ENCODE measurements at regions not wholly inside any gene's neighbourhood (a gene's known extent, or its start where the extent isn't known, plus 50 kb on each side); places are given as distances from the start of the nearest gene placed in this dataset.

- no peak for DNase-seq
- Histone ChIP-seq H3K36me3 (no peaks in the 10 kb centered on the region), H3K27me3 (no peaks in the 10 kb centered on the region), H3K4me1 (no peaks in the 10 kb centered on the region), H3K27ac (no peak overlapping the region), H3K4me3 (no peak overlapping the region), H3K9me3 (no peaks in the 10 kb centered on the region)
- 85 to 88% methylated on average over 9 of the region's 9 CpGs for WGBS, 2 donors
- TF ChIP-seq CTCF (IDR thresholded peaks at IDR 0.05) = no peak
- no peak for TF ChIP-seq EP300 (IDR thresholded peaks at IDR 0.05)
- intact Hi-C loops (cut with DNase I) = no loop called here
These were observed 590.0 kb upstream of the MKI67 start for GRCh38 chr10:128716181-128716580.

GRCh38 chr10:128721963-128722445 lies 595.8 kb upstream of the MKI67 start:
- DNase-seq = no peak
- Histone ChIP-seq H3K4me1 (no peaks in the 10 kb centered on the region), H3K27me3 (no peaks in the 10 kb centered on the region), H3K4me3 (no peak overlapping the region), H3K27ac (no peak overlapping the region), H3K9me3 (no peaks in the 10 kb centered on the region), H3K36me3 (no peaks in the 10 kb centered on the region)
- WGBS, 2 donors = 62 to 74% methylated on average over 5 of the region's 5 CpGs
- no peak for TF ChIP-seq POLR2AphosphoS5 (IDR thresholded peaks at IDR 0.05)
- intact Hi-C loops (cut with DNase I) = no loop called here

- Histone ChIP-seq H3K27me3 (no peaks in the 10 kb centered on the region), H3K36me3 (no peaks in the 10 kb centered on the region), H3K4me3 (no peak overlapping the region), H3K9me3 (no peaks in the 10 kb centered on the region), H3K4me1 (no peaks in the 10 kb centered on the region), H3K27ac (no peak overlapping the region)
- TF ChIP-seq POLR2A (IDR thresholded peaks at IDR 0.05) = no peak
- TF ChIP-seq EP300 (IDR thresholded peaks at IDR 0.05) = no peak
- no peak for TF ChIP-seq CTCF (IDR thresholded peaks at IDR 0.05)
- TF ChIP-seq POLR2AphosphoS5 (IDR thresholded peaks at IDR 0.05) = no peak
- DNase-seq = no peak
- 89 to 95% methylated on average over 3 of the region's 3 CpGs for WGBS, 2 donors
- intact Hi-C loops (cut with DNase I) = no loop called here
These were observed 596.7 kb upstream of the MKI67 start for GRCh38 chr10:128722947-128723346.

- no peaks in the 10 kb centered on the region for H3K9me3 ChIP-seq
- intact Hi-C loops (cut with DNase I) = no loop called here
- no peaks in the 10 kb centered on the region for H3K4me1 ChIP-seq
- H3K27ac ChIP-seq = no peak overlapping the region
- TF ChIP-seq POLR2AphosphoS5 (IDR thresholded peaks at IDR 0.05) (no peak), EP300 (IDR thresholded peaks at IDR 0.05) (no peak), CTCF (IDR thresholded peaks at IDR 0.05) (no peak), POLR2A (IDR thresholded peaks at IDR 0.05) (no peak)
- no peaks in the 10 kb centered on the region for H3K27me3 ChIP-seq
- no peaks in the 10 kb centered on the region for H3K36me3 ChIP-seq
- DNase-seq = no peak
- no peak overlapping the region for H3K4me3 ChIP-seq
- 80 to 89% methylated on average over 14 of the region's 14 CpGs for WGBS, 2 donors
These were observed 597.5 kb upstream of the MKI67 start for GRCh38 chr10:128723631-128724205.

GRCh38 chr10:128725531-128725930 lies 599.3 kb upstream of the MKI67 start:
- Histone ChIP-seq H3K36me3 (no peaks in the 10 kb centered on the region), H3K4me3 (no peak overlapping the region), H3K9me3 (no peaks in the 10 kb centered on the region), H3K4me1 (no peaks in the 10 kb centered on the region), H3K27ac (no peak overlapping the region), H3K27me3 (no peaks in the 10 kb centered on the region)
- TF ChIP-seq EP300 (IDR thresholded peaks at IDR 0.05) (no peak), CTCF (IDR thresholded peaks at IDR 0.05) (no peak), POLR2AphosphoS5 (IDR thresholded peaks at IDR 0.05) (no peak), POLR2A (IDR thresholded peaks at IDR 0.05) (no peak)
- DNase-seq = no peak
- intact Hi-C loops (cut with DNase I) = no loop called here
- WGBS, 2 donors = 87 to 90% methylated on average over 2 of the region's 2 CpGs

All from sigmoid colon (tissue), 6 donors.